Fibroblast of peridontal ligament (primary cell): ENCODE measurements at regions not wholly inside any gene's neighbourhood (a gene's known extent, or its start where the extent isn't known, plus 50 kb on each side); places are given as distances from the start of the nearest gene placed in this dataset.

Experiments used
- DNase-seq: peaks from one replicate; pipeline ENCODE4 v3.0.0-alpha.2; 2010; ENCODE audit errors: extremely low read depth

DNA sequence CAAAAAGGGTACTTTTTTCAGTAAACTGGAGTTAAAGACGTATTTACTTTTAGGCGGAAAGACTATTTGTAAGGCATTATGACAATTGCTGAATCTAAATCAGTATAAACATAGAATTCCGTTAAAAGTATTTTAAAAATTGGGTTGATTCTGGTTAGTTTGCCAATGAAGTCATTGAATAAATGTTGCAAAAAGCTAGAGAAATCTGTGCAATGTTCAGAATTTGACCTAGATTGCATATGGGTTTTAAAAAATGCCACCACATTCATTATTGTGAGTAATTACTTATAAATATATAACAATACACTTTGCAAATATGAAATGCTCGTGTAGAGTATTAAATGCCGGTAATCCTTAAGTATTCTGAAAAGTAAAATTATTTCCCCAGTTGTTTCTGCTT lies 116.5 kb upstream of the EEF1E1 start:
- DNase-seq = peak; percentile 34

- peak; percentile 34 for DNase-seq
These were observed 113.3 kb upstream of the EEF1E1 start for GRCh38 chr6:8215631-8216030.

- no peak for DNase-seq
These were observed 111.6 kb upstream of the EEF1E1 start for GRCh38 chr6:8213995-8214394.

GRCh38 chr6:8212720-8213434 lies 110.5 kb upstream of the EEF1E1 start:
- no peak for DNase-seq

GRCh38 chr6:8207869-8208191 lies 105.5 kb upstream of the EEF1E1 start:
- no peak for DNase-seq

GRCh38 chr6:8207191-8207868 lies 105.0 kb upstream of the EEF1E1 start:
- no peak for DNase-seq

DNA sequence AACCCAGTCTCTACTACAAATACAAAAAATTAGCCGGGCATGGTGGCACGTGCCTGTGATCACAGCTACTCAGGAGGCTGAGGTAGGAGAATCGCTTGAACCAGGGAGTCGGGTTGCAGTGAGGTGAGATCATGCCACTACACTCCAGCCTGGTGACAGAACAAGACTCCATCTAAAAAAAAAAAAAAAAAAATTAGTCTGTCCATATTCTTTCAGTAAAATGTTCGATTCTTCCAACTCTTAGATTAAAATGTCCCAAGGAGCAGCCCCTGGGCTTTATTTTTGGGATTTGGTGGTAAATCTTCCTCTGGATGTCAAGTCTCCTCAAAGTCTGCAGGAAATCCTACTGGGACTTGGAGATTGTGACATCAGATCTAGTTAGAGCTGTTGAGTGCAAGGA lies 101.0 kb upstream of the EEF1E1 start:
- DNase-seq = no peak

DNA sequence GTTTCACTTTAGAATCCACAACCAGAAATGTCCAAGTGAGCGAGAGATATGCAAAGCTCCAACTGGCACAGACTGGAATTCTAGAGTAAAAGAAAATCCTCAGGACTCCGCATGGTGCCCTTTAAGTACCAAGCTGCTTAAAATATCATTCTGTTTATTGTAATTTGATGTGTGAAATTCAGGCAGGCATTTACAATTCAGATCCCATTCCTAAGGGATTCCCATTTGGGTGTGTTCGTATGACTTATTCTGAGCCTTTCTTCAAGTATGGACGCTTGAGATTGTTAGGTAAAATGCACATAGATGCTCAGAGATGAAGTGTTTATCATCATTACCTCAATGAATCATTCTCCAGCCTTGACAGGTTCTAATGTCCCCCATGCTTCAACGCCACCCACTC lies 99.3 kb upstream of the EEF1E1 start:
- DNase-seq = no peak

- no peak for DNase-seq
These were observed 97.9 kb upstream of the EEF1E1 start for GRCh38 chr6:8200255-8200654.

DNA sequence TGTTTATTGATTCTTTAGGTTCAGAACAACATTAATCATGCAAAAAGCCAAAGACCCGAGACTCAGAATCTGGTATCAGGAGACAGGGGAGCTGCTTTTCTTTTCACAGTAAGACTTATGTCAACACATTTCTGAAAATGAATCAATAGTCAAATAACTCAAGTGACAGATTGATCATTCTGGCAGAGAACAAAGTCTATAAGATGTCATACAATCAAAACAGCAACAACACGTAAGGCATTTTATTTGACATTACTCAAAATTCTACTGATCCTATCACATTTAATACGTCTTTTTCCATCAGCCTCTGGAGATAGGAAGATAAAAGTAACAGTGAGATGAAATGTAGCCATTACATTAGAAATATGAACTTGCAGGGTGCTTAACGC lies 93.4 kb upstream of the EEF1E1 start:
- no peak for DNase-seq

- DNase-seq = no peak
These were observed 92.8 kb upstream of the EEF1E1 start for GRCh38 chr6:8195040-8195713.

GRCh38 chr6:8194490-8194889 lies 92.1 kb upstream of the EEF1E1 start:
- DNase-seq = no peak

- no peak for DNase-seq
These were observed 91.2 kb upstream of the EEF1E1 start for GRCh38 chr6:8193541-8193940.

DNA sequence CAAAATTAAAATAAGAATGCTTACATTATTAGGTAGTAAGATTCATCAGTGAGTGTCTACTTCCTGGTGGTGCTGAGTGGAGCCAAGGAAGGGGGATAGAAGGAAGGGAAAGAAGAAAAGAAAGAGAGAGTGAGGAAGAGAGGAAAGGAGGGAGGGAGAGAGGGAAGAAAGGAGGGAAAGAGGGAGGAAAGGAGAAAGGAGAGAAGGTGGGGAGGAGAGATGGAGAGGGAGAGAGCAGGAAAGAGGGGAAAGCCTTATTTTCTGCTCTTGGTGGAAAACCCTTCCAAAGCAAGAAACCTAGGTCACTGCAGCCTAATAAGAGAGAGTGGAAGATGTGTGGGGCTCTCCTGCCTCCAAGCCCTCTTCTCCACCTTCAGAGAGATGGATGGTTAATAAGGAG lies 90.2 kb upstream of the EEF1E1 start:
- DNase-seq = no peak

GRCh38 chr6:8192067-8192466 lies 89.7 kb upstream of the EEF1E1 start:
- no peak for DNase-seq

- no peak for DNase-seq
These were observed 89.3 kb upstream of the EEF1E1 start for GRCh38 chr6:8191629-8192028.

- DNase-seq = no peak
These were observed 84.9 kb upstream of the EEF1E1 start for GRCh38 chr6:8187209-8187608.

DNA sequence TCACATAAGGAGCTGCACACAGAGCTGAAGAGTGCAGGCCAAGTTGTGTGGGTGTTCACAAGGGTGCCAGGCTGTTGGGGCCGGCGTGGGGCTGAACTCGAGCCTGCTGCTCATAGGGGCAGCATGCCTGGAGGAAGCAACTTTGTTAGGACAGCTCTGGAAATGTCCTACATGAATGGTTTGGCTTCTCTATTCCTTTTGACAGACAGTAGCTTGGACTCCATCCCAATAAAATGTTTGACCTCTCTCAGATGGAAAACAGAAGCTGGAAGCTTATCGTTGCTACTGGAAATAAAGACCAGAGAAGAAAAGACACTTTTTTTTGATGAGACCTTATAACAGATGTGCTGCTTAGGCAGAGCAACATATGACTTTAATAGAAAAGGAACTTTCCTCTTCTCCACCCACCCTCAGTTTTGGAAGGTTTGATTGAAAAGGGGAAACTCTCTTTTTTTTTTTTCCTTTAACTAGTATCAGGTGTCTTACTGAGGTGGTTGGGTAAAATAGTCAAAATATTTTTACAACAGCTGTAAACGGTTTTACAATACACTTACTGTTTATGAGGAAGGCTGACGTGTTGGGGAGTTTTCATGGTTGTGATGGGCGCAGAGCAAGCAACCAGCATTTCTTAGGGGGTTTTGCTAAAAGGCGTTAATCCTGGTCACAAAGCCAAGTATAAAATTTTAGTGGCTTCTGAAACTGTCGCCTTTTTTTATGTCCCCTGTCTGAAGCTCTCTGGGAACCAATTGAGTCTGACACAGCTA lies 80.7 kb upstream of the EEF1E1 start:
- peak; percentile 49 for DNase-seq

GRCh38 chr6:8181951-8182845 lies 79.8 kb upstream of the EEF1E1 start:
- peak; percentile 46 for DNase-seq

- DNase-seq = no peak
These were observed 79.0 kb upstream of the EEF1E1 start for GRCh38 chr6:8181160-8181881.
